ENCODE measurements at regions not wholly inside any gene's neighbourhood (a gene's known extent, or its start where the extent isn't known, plus 50 kb on each side); places are given as distances from the start of the nearest gene placed in this dataset.

DNA sequence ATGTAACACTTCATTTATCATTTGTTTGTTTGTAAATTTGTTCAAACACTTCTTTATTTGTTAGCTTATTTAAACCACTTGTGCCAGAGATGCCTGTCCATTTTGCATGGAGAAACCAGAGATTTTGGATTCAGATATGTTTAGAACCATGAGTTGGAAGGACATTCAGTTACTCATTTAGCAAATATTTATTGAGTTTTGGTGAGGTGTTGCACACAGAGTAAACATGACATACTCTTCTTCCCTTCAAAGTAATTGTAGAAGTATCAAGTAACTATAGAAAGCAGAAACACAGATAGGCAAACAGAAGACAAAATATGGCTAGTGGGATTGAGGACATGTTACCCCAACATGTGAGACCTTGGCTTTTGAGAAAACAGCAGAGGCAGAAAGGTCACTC, 136.8 kb upstream of the USP25 start:
- Histone ChIP-seq H3K4me1 (ENCODE audit: control insufficient read depth, insufficient read depth, low read length) (no peaks in the 10 kb centered on the region), H3K27ac (ENCODE audit: low read length) (no peak overlapping the region), H3K36me3 (ENCODE audit: control insufficient read depth in 2 of 2, insufficient read depth in 2 of 2, low read length in 2 of 2) (no peaks in the 10 kb centered on the region), H3K27me3 (ENCODE audit: control insufficient read depth in 1 of 2, insufficient read depth in 2 of 2, low read length in 2 of 2) (no peaks in the 10 kb centered on the region), H3K9ac (ENCODE audit: low read length in 2 of 2) (no peak overlapping the region), H3K9me3 (ENCODE audit: control insufficient read depth in 2 of 2, low read length in 2 of 2) (no peaks in the 10 kb centered on the region), H3K4me3 (ENCODE audit: low read length in 2 of 2) (no peak overlapping the region)

GRCh38 chr21:15601390-15601789, 128.4 kb upstream of the USP25 start:
- no peaks in the 10 kb centered on the region for H3K4me1 ChIP-seq (ENCODE audit: control insufficient read depth, insufficient read depth, low read length)
- H3K4me3 ChIP-seq (ENCODE audit: low read length in 2 of 2), result no peak overlapping the region
- no peak overlapping the region for H3K27ac ChIP-seq (ENCODE audit: low read length)
- H3K36me3 ChIP-seq (ENCODE audit: control insufficient read depth in 2 of 2, insufficient read depth in 2 of 2, low read length in 2 of 2), result no peaks in the 10 kb centered on the region
- no peaks in the 10 kb centered on the region for H3K27me3 ChIP-seq (ENCODE audit: control insufficient read depth in 1 of 2, insufficient read depth in 2 of 2, low read length in 2 of 2)
- no peaks in the 10 kb centered on the region for H3K9me3 ChIP-seq (ENCODE audit: control insufficient read depth in 2 of 2, low read length in 2 of 2)
- no peak overlapping the region for H3K9ac ChIP-seq (ENCODE audit: low read length in 2 of 2)

DNA sequence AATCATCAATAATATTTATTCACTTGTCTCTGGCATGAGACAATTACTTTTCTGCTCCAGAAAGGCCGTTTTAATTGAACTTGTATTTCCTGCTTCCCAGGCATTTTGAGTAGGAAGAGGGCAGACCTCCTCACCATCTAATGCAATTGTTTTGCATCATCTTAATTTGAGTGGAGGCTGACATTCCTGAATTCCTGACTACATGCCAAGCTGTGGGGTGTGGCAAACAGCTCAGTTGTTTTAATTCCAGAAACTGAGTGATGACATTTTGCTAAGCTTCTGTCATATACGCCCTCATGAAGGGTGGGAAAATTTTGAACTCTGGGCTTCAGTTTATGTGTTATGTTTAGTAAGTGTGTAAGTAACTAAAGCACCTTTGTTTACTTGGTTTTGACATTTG, 125.4 kb upstream of the USP25 start:
- Histone ChIP-seq H3K9ac (ENCODE audit: low read length in 2 of 2) (no peak overlapping the region), H3K27ac (ENCODE audit: low read length) (no peak overlapping the region), H3K27me3 (ENCODE audit: control insufficient read depth in 1 of 2, insufficient read depth in 2 of 2, low read length in 2 of 2) (no peaks in the 10 kb centered on the region), H3K4me3 (ENCODE audit: low read length in 2 of 2) (no peak overlapping the region), H3K4me1 (ENCODE audit: control insufficient read depth, insufficient read depth, low read length) (no peaks in the 10 kb centered on the region), H3K9me3 (ENCODE audit: control insufficient read depth in 2 of 2, low read length in 2 of 2) (no peaks in the 10 kb centered on the region), H3K36me3 (ENCODE audit: control insufficient read depth in 2 of 2, insufficient read depth in 2 of 2, low read length in 2 of 2) (no peaks in the 10 kb centered on the region)

DNA sequence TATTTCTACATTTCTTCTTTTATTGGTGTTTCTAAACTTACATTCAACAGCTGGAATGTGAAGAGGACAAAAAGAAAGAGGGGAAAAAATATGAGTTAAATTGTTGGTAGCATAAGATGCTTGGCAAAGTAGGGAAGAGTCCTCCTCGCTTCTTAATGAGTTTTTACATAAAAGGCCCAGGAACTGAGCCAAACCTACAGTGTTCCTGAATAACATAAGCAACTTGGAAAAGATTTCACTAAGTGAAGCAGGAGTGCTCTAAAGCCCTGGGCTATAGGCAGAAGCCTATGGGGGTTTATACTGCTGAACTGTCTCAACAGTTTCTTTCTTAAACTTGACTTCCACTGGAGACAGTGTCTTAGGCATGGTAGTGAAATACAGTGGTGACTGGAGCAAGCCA, 115.0 kb upstream of the USP25 start:
- no peak overlapping the region for H3K27ac ChIP-seq (ENCODE audit: low read length)
- H3K4me1 ChIP-seq (ENCODE audit: control insufficient read depth, insufficient read depth, low read length), result no peaks in the 10 kb centered on the region
- H3K36me3 ChIP-seq (ENCODE audit: control insufficient read depth in 2 of 2, insufficient read depth in 2 of 2, low read length in 2 of 2), result no peaks in the 10 kb centered on the region
- no peak overlapping the region for H3K9ac ChIP-seq (ENCODE audit: low read length in 2 of 2)
- H3K27me3 ChIP-seq (ENCODE audit: control insufficient read depth in 1 of 2, insufficient read depth in 2 of 2, low read length in 2 of 2), result no peaks in the 10 kb centered on the region
- no peaks in the 10 kb centered on the region for H3K9me3 ChIP-seq (ENCODE audit: control insufficient read depth in 2 of 2, low read length in 2 of 2)
- no peak overlapping the region for H3K4me3 ChIP-seq (ENCODE audit: low read length in 2 of 2)

GRCh38 chr21:15616864-15617574, 112.8 kb upstream of the USP25 start:
- Histone ChIP-seq H3K27ac (ENCODE audit: low read length) (no peak overlapping the region), H3K4me3 (ENCODE audit: low read length in 2 of 2) (no peak overlapping the region), H3K36me3 (ENCODE audit: control insufficient read depth in 2 of 2, insufficient read depth in 2 of 2, low read length in 2 of 2) (no peaks in the 10 kb centered on the region), H3K27me3 (ENCODE audit: control insufficient read depth in 1 of 2, insufficient read depth in 2 of 2, low read length in 2 of 2) (no peaks in the 10 kb centered on the region), H3K4me1 (ENCODE audit: control insufficient read depth, insufficient read depth, low read length) (no peaks in the 10 kb centered on the region), H3K9ac (ENCODE audit: low read length in 2 of 2) (no peak overlapping the region), H3K9me3 (ENCODE audit: control insufficient read depth in 2 of 2, low read length in 2 of 2) (no peaks in the 10 kb centered on the region)

DNA sequence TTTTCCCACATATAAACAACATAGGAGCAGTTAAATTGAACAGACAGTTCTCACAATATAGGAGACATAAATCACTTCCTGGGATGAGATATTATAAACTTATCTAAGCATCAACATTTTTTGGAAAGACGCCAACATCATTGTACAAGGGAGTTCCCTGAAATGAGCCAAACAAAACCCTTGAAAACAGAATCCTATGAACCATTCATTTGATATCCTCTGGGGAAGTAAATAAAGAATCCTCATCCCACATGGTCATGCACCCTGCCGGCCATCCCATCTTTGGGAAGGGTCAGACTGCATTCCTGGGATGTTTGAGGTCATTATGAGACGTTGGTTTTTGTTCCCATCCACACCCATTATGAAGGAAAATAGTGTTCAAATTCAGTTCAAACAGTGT, 111.8 kb upstream of the USP25 start:
- no peak overlapping the region for H3K4me3 ChIP-seq (ENCODE audit: low read length in 2 of 2)
- H3K27ac ChIP-seq (ENCODE audit: low read length), result no peak overlapping the region
- H3K27me3 ChIP-seq (ENCODE audit: control insufficient read depth in 1 of 2, insufficient read depth in 2 of 2, low read length in 2 of 2), result no peaks in the 10 kb centered on the region
- H3K9ac ChIP-seq (ENCODE audit: low read length in 2 of 2), result no peak overlapping the region
- no peaks in the 10 kb centered on the region for H3K9me3 ChIP-seq (ENCODE audit: control insufficient read depth in 2 of 2, low read length in 2 of 2)
- no peaks in the 10 kb centered on the region for H3K4me1 ChIP-seq (ENCODE audit: control insufficient read depth, insufficient read depth, low read length)
- H3K36me3 ChIP-seq (ENCODE audit: control insufficient read depth in 2 of 2, insufficient read depth in 2 of 2, low read length in 2 of 2), result no peaks in the 10 kb centered on the region

DNA sequence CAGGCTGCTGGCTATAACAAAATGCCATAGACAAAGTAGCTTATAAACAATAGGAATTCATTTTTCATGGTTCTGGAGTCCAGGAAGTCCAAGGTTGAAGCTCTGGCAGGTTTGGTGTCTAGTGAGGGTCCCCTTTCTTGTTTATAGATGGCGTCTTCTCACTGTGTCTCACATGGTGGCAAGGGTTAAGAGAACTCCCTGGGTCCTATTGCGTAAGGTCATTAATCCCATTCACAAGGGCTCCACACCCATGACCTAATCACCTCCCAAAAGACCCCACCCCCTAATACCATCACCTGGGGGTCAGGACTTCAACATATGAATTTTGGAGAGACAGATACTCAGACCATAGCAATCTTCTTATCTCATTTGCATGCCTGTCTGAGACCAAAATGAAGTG, 108.9 kb upstream of the USP25 start:
- Histone ChIP-seq H3K4me1 (ENCODE audit: control insufficient read depth, insufficient read depth, low read length) (no peaks in the 10 kb centered on the region), H3K9ac (ENCODE audit: low read length in 2 of 2) (no peak overlapping the region), H3K27ac (ENCODE audit: low read length) (no peak overlapping the region), H3K27me3 (ENCODE audit: control insufficient read depth in 1 of 2, insufficient read depth in 2 of 2, low read length in 2 of 2) (no peaks in the 10 kb centered on the region), H3K9me3 (ENCODE audit: control insufficient read depth in 2 of 2, low read length in 2 of 2) (no peaks in the 10 kb centered on the region), H3K4me3 (ENCODE audit: low read length in 2 of 2) (no peak overlapping the region), H3K36me3 (ENCODE audit: control insufficient read depth in 2 of 2, insufficient read depth in 2 of 2, low read length in 2 of 2) (no peaks in the 10 kb centered on the region)

GRCh38 chr21:15624646-15625045, 105.1 kb upstream of the USP25 start:
- H3K27me3 ChIP-seq (ENCODE audit: control insufficient read depth in 1 of 2, insufficient read depth in 2 of 2, low read length in 2 of 2), result no peaks in the 10 kb centered on the region
- H3K9me3 ChIP-seq (ENCODE audit: control insufficient read depth in 2 of 2, low read length in 2 of 2), result no peaks in the 10 kb centered on the region

DNA sequence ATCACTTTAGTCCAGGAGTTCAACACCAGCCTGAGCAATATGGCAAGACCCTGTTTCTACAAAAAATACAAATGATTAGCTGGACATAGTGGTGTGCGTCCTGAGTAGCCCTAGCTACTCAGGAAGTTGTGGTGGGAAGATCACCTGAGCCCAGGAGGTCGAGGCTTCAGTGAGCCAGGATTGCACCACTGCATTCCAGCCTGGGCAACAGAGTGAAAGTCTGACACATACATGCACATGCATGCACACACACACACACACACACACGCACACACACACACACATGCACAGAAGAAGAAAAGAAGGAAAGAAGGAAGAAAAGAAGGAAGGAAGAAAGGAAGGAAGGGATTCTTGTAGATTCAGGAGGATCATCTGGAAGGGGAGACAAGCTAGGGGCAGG, 104.4 kb upstream of the USP25 start:
- no peaks in the 10 kb centered on the region for H3K9me3 ChIP-seq (ENCODE audit: control insufficient read depth in 2 of 2, low read length in 2 of 2)
- no peak overlapping the region for H3K27ac ChIP-seq (ENCODE audit: low read length)
- H3K4me3 ChIP-seq (ENCODE audit: low read length in 2 of 2), result no peak overlapping the region

More at GRCh38 chr21:15624646-15625045, 105.1 kb upstream of the USP25 start:
- no peak overlapping the region for H3K9ac ChIP-seq (ENCODE audit: low read length in 2 of 2)
- H3K36me3 ChIP-seq (ENCODE audit: control insufficient read depth in 2 of 2, insufficient read depth in 2 of 2, low read length in 2 of 2), result no peaks in the 10 kb centered on the region
- H3K4me3 ChIP-seq (ENCODE audit: low read length in 2 of 2), result no peak overlapping the region
- no peak overlapping the region for H3K27ac ChIP-seq (ENCODE audit: low read length)
- H3K4me1 ChIP-seq (ENCODE audit: control insufficient read depth, insufficient read depth, low read length), result no peaks in the 10 kb centered on the region

DNA sequence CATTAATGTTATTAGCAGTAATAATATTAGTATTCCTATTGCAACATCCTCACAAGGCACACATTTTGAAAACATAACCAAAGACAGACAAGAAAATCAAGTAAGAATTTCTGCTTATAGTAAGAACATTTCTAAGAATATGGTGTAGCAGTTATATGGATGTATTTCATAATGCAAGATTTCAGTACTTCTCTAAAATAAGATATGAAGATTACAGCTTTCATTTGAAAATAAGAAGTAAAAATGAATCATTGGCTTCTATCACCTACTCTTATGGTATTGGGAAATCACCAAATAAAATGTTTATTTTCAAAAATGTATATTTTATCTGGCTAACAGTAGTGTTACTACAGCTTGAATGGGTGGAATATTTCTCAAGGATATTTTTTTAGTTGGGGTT, 103.8 kb upstream of the USP25 start:
- Histone ChIP-seq H3K4me3 (ENCODE audit: low read length in 2 of 2) (no peak overlapping the region), H3K36me3 (ENCODE audit: control insufficient read depth in 2 of 2, insufficient read depth in 2 of 2, low read length in 2 of 2) (no peaks in the 10 kb centered on the region), H3K9ac (ENCODE audit: low read length in 2 of 2) (no peak overlapping the region), H3K27me3 (ENCODE audit: control insufficient read depth in 1 of 2, insufficient read depth in 2 of 2, low read length in 2 of 2) (no peaks in the 10 kb centered on the region), H3K27ac (ENCODE audit: low read length) (no peak overlapping the region), H3K9me3 (ENCODE audit: control insufficient read depth in 2 of 2, low read length in 2 of 2) (no peaks in the 10 kb centered on the region), H3K4me1 (ENCODE audit: control insufficient read depth, insufficient read depth, low read length) (no peaks in the 10 kb centered on the region)

More for the DNA sequence above, 104.4 kb upstream of the USP25 start:
- H3K36me3 ChIP-seq (ENCODE audit: control insufficient read depth in 2 of 2, insufficient read depth in 2 of 2, low read length in 2 of 2), result no peaks in the 10 kb centered on the region
- no peak overlapping the region for H3K9ac ChIP-seq (ENCODE audit: low read length in 2 of 2)
- H3K27me3 ChIP-seq (ENCODE audit: control insufficient read depth in 1 of 2, insufficient read depth in 2 of 2, low read length in 2 of 2), result no peaks in the 10 kb centered on the region
- H3K4me1 ChIP-seq (ENCODE audit: control insufficient read depth, insufficient read depth, low read length), result no peaks in the 10 kb centered on the region

- no peak overlapping the region for H3K9ac ChIP-seq (ENCODE audit: low read length in 2 of 2)
- no peaks in the 10 kb centered on the region for H3K36me3 ChIP-seq (ENCODE audit: control insufficient read depth in 2 of 2, insufficient read depth in 2 of 2, low read length in 2 of 2)
- no peaks in the 10 kb centered on the region for H3K4me1 ChIP-seq (ENCODE audit: control insufficient read depth, insufficient read depth, low read length)
- no peaks in the 10 kb centered on the region for H3K9me3 ChIP-seq (ENCODE audit: control insufficient read depth in 2 of 2, low read length in 2 of 2)
- H3K27ac ChIP-seq (ENCODE audit: low read length), result no peak overlapping the region
- no peak overlapping the region for H3K4me3 ChIP-seq (ENCODE audit: low read length in 2 of 2)
- no peaks in the 10 kb centered on the region for H3K27me3 ChIP-seq (ENCODE audit: control insufficient read depth in 1 of 2, insufficient read depth in 2 of 2, low read length in 2 of 2)
Observed at GRCh38 chr21:15627011-15627410, 102.8 kb upstream of the USP25 start.
